ENCODE measurements at regions not wholly inside any gene's neighbourhood (a gene's known extent, or its start where the extent isn't known, plus 50 kb on each side); places are given as distances from the start of the nearest gene placed in this dataset.

DNA sequence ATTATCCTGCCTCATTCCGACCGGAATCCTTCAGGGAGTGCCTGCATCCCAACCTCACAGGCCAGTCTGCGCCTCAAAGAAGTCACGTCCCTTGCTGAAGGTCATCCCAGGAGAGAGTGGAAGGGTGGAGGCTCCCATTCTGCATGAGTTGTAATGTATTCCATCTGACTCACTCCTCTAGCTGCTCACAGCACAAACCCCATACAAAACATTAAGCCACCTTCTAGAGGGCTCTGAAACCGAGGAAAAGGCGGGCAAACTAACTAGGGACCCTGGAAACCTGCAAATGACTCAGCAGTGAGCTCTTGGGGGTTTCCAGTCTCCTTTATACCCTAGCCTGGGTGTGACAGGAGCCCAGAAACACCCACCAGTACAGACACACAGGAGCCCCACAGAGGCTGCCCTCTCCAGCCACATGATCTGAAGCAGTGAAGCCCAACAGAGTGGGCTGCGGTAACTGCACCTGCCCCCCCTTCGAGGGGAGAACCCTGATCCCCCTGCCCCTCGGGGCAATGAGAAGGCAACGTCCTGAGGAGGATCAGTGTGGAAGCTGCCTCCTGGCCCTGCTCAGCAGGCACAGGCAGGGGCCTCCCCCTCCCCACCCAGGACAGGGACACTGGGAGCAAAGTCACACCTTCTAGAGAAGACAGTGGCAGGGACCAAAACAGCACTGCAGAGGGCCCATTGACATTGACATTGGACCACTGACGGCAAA, 69.3 kb upstream of the SNTG2 start:
- H3K4me3 ChIP-seq (replicated peaks in 1 of 4; ENCODE audit: control extremely low read depth in 1 of 4, insufficient read depth in 1 of 4, low read depth in 3 of 4, low read length in 4 of 4) = no peak overlapping the region
- TF ChIP-seq EZH2 (IDR thresholded peaks at IDR 0.05; ENCODE audit: low read length, missing control alignments) (no peak), CTCF (conservative IDR thresholded peaks at IDR 0.05 in 1 of 2, IDR thresholded peaks at IDR 0.05 in 1 of 2; ENCODE audit: low read depth in 1 of 2, low read length in 2 of 2) (no peak)
- no peaks in the 10 kb centered on the region for H4K20me1 ChIP-seq (ENCODE audit: control insufficient read depth, extremely low read depth, insufficient read depth, low read length)
- H3K79me2 ChIP-seq (ENCODE audit: control insufficient read depth, insufficient read depth, low read length) = no peaks in the 10 kb centered on the region
- no peaks in the 10 kb centered on the region for H3K36me3 ChIP-seq (ENCODE audit: control insufficient read depth, insufficient read depth, low read length)
- H3K9me3 ChIP-seq (ENCODE audit: control insufficient read depth, insufficient read depth, low read depth, low read length) = no peaks in the 10 kb centered on the region
- H3K4me1 ChIP-seq (ENCODE audit: control insufficient read depth, extremely low read depth, insufficient read depth, low read length) = no peaks in the 10 kb centered on the region
- no peak overlapping the region for H3K4me2 ChIP-seq (ENCODE audit: extremely low read depth, insufficient read depth, low read length)
- H3K27ac ChIP-seq (ENCODE audit: insufficient read depth, low read length) = no peak overlapping the region
- no peak overlapping the region for H2AFZ ChIP-seq (ENCODE audit: low read length)
- H3K27me3 ChIP-seq (ENCODE audit: control insufficient read depth, insufficient read depth, low read length) = no peaks in the 10 kb centered on the region
- no peak for DNase-seq (ENCODE audit: low read depth in 2 of 2)
- no peak overlapping the region for H3K9ac ChIP-seq (ENCODE audit: insufficient read depth, low read length)

DNA sequence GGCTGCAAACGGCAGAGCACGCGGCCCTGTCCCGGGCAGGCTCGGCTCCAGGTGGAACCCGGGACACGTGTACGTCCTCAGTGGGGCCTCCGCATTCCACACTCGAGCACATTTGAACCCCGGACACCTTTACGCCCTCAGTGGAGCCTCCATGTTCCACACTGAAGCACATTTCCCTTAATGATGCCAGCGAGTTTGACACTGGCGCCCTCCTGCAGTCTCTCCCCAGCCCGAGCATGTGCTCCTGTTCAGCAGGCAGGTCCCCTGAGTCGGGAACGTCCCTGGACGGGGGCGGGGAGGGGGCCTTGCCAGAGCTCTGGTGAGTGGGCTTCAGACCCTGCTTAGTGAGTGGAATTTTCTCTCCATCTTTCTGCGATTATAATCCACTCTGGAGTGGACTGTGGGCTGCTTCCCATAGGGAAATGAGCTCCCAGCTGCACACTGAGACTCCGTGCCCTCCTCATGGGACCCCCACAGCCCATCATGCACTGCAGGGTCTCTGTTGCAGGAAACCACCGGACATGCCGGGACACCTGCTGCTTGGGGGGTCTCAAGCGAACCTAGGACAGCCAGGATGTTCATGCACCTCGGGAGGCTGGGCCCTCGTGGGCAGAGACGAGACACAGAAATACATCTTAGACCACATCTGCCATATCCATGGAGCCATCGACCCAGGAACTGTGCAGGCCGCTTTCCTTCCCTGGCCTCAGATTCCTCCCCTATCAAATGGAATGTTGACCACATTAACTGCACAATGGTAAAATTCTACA, 70.3 kb upstream of the SNTG2 start:
- H3K4me3 ChIP-seq (replicated peaks in 1 of 4; ENCODE audit: control extremely low read depth in 1 of 4, insufficient read depth in 1 of 4, low read depth in 3 of 4, low read length in 4 of 4) = no peak overlapping the region
- H2AFZ ChIP-seq (ENCODE audit: low read length) = no peak overlapping the region
- H3K79me2 ChIP-seq (ENCODE audit: control insufficient read depth, insufficient read depth, low read length) = no peaks in the 10 kb centered on the region
- H3K4me1 ChIP-seq (ENCODE audit: control insufficient read depth, extremely low read depth, insufficient read depth, low read length) = no peaks in the 10 kb centered on the region
- no peak overlapping the region for H3K27ac ChIP-seq (ENCODE audit: insufficient read depth, low read length)
- H3K27me3 ChIP-seq (ENCODE audit: control insufficient read depth, insufficient read depth, low read length) = no peaks in the 10 kb centered on the region
- TF ChIP-seq EZH2 (IDR thresholded peaks at IDR 0.05; ENCODE audit: low read length, missing control alignments) (no peak), CTCF (conservative IDR thresholded peaks at IDR 0.05 in 1 of 2, IDR thresholded peaks at IDR 0.05 in 1 of 2; ENCODE audit: low read depth in 1 of 2, low read length in 2 of 2) (no peak)
- DNase-seq (ENCODE audit: low read depth in 2 of 2) = no peak
- no peaks in the 10 kb centered on the region for H4K20me1 ChIP-seq (ENCODE audit: control insufficient read depth, extremely low read depth, insufficient read depth, low read length)
- H3K36me3 ChIP-seq (ENCODE audit: control insufficient read depth, insufficient read depth, low read length) = no peaks in the 10 kb centered on the region
- H3K4me2 ChIP-seq (ENCODE audit: extremely low read depth, insufficient read depth, low read length) = no peak overlapping the region
- H3K9ac ChIP-seq (ENCODE audit: insufficient read depth, low read length) = no peak overlapping the region
- H3K9me3 ChIP-seq (ENCODE audit: control insufficient read depth, insufficient read depth, low read depth, low read length) = no peaks in the 10 kb centered on the region

DNA sequence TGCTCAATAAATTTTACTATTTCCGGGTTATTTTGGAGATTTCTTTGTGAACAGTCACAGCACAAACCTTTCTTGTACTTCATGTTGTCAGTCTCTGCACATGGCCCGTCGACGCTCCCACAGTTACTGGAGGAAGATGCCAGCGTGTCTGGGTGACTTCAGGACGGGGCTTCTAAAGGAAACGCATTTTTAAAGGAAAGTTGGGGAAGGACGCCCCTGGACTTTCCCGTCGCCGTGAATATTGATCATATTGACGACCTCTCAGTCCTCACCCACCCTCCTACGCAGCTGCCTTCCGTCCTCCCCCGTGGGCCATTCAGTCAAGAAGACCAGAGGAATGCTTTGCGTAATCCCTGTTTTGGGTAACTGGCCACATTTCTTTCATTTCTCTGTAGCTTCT, 71.1 kb upstream of the SNTG2 start:
- H3K4me2 ChIP-seq (ENCODE audit: extremely low read depth, insufficient read depth, low read length) = no peak overlapping the region
- TF ChIP-seq CTCF (conservative IDR thresholded peaks at IDR 0.05 in 1 of 2, IDR thresholded peaks at IDR 0.05 in 1 of 2; ENCODE audit: low read depth in 1 of 2, low read length in 2 of 2) (no peak), EZH2 (IDR thresholded peaks at IDR 0.05; ENCODE audit: low read length, missing control alignments) (no peak)
- H3K79me2 ChIP-seq (ENCODE audit: control insufficient read depth, insufficient read depth, low read length) = no peaks in the 10 kb centered on the region
- no peak overlapping the region for H3K27ac ChIP-seq (ENCODE audit: insufficient read depth, low read length)
- H4K20me1 ChIP-seq (ENCODE audit: control insufficient read depth, extremely low read depth, insufficient read depth, low read length) = no peaks in the 10 kb centered on the region
- H3K27me3 ChIP-seq (ENCODE audit: control insufficient read depth, insufficient read depth, low read length) = no peaks in the 10 kb centered on the region
- H3K36me3 ChIP-seq (ENCODE audit: control insufficient read depth, insufficient read depth, low read length) = no peaks in the 10 kb centered on the region
- no peak overlapping the region for H2AFZ ChIP-seq (ENCODE audit: low read length)
- no peaks in the 10 kb centered on the region for H3K9me3 ChIP-seq (ENCODE audit: control insufficient read depth, insufficient read depth, low read depth, low read length)
- no peak overlapping the region for H3K4me3 ChIP-seq (replicated peaks in 1 of 4; ENCODE audit: control extremely low read depth in 1 of 4, insufficient read depth in 1 of 4, low read depth in 3 of 4, low read length in 4 of 4)
- H3K9ac ChIP-seq (ENCODE audit: insufficient read depth, low read length) = no peak overlapping the region
- no peak for DNase-seq (ENCODE audit: low read depth in 2 of 2)
- H3K4me1 ChIP-seq (ENCODE audit: control insufficient read depth, extremely low read depth, insufficient read depth, low read length) = no peaks in the 10 kb centered on the region

Data from fibroblast of lung (primary cell).